ENCODE measurements at regions not wholly inside any gene's neighbourhood (a gene's known extent, or its start where the extent isn't known, plus 50 kb on each side); places are given as distances from the start of the nearest gene placed in this dataset.

DNA sequence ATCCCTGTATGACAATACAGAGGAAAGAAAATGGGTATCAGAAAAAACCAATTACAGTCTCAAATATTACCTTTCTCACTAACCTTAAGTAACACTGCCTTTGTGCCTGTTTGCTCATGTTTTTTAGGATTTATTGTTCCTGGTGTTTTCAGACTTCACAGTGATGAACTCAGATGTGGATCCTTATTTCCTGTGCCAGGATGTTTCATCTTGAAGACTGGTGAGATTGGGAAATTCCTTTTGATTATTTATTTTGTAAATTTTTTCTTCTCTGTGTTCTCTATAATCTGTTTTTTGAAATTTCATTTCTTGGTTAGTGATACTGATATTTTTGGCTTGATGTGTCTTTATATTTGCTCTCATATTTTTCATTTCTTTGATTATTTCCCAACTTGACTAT lies 142.4 kb upstream of the GRIN3A start:
- Histone ChIP-seq H3K9ac (no peak overlapping the region), H3K4me1 (no peaks in the 10 kb centered on the region), H3K9me3 (ENCODE audit: control insufficient read depth, low read length) (no peaks in the 10 kb centered on the region), H3K36me3 (ENCODE audit: control insufficient read depth, insufficient read depth, low read length) (no peaks in the 10 kb centered on the region), H3K27ac (no peak overlapping the region), H3K27me3 (ENCODE audit: control insufficient read depth, insufficient read depth, low read length) (no peaks in the 10 kb centered on the region), H3K4me3 (ENCODE audit: low read depth, low read length) (no peak overlapping the region), H3K79me2 (no peaks in the 10 kb centered on the region), H2AFZ (no peak overlapping the region), H3K4me2 (ENCODE audit: low read length) (no peak overlapping the region)
- TF ChIP-seq, protein P1, sequence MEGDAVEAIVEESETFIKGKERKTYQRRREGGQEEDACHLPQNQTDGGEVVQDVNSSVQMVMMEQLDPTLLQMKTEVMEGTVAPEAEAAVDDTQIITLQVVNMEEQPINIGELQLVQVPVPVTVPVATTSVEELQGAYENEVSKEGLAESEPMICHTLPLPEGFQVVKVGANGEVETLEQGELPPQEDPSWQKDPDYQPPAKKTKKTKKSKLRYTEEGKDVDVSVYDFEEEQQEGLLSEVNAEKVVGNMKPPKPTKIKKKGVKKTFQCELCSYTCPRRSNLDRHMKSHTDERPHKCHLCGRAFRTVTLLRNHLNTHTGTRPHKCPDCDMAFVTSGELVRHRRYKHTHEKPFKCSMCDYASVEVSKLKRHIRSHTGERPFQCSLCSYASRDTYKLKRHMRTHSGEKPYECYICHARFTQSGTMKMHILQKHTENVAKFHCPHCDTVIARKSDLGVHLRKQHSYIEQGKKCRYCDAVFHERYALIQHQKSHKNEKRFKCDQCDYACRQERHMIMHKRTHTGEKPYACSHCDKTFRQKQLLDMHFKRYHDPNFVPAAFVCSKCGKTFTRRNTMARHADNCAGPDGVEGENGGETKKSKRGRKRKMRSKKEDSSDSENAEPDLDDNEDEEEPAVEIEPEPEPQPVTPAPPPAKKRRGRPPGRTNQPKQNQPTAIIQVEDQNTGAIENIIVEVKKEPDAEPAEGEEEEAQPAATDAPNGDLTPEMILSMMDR (IDR thresholded peaks at IDR 0.05): no peak

DNA sequence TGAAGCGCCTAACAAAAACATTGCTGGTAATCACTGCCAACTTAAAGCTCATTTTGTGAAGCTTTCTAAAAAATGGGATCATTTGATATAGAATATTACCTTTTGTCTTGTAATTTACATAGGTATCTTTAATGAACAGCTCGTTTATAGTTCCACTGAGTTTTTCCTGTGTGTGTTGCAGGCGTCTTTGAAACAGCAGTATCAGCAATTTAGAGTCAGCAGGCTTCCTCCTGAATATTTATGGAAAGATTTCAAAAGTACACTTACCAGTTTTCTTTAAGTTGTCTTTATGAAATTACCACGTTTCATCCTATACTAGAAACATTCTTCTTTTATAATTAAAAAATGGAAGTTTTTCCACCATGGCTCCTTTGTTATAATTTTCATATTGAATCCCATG lies 140.3 kb upstream of the GRIN3A start:
- no peaks in the 10 kb centered on the region for H3K36me3 ChIP-seq (ENCODE audit: control insufficient read depth, insufficient read depth, low read length)
- TF ChIP-seq, protein P1 (IDR thresholded peaks at IDR 0.05): no peak
- no peak overlapping the region for H3K4me2 ChIP-seq (ENCODE audit: low read length)
- no peaks in the 10 kb centered on the region for H3K9me3 ChIP-seq (ENCODE audit: control insufficient read depth, low read length)
- H3K79me2 ChIP-seq: no peaks in the 10 kb centered on the region
- H2AFZ ChIP-seq: no peak overlapping the region
- no peaks in the 10 kb centered on the region for H3K27me3 ChIP-seq (ENCODE audit: control insufficient read depth, insufficient read depth, low read length)
- no peak overlapping the region for H3K4me3 ChIP-seq (ENCODE audit: low read depth, low read length)
- no peak overlapping the region for H3K9ac ChIP-seq
- H3K27ac ChIP-seq: no peak overlapping the region
- no peaks in the 10 kb centered on the region for H3K4me1 ChIP-seq

DNA sequence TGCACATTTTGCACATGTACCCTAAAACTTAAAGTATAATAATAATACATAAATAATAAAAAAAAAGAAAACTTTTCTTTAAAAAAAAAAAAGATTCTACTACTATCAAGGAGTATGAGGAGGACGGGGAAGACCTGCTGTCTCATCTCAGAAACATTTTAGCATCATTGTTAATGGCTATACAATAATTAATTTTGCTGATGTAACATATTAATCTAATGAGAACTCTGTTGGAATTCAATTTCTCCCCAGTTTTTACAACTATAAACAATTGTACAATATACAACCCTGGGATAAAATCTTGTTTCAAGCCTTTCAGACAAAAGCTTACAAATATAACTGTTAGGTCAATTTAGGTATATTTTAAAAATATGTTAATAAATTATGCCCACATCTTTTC lies 139.0 kb upstream of the GRIN3A start:
- no peak overlapping the region for H3K27ac ChIP-seq
- no peaks in the 10 kb centered on the region for H3K4me1 ChIP-seq
- H3K9me3 ChIP-seq (ENCODE audit: control insufficient read depth, low read length): no peaks in the 10 kb centered on the region
- H3K4me2 ChIP-seq (ENCODE audit: low read length): no peak overlapping the region
- no peak overlapping the region for H3K4me3 ChIP-seq (ENCODE audit: low read depth, low read length)
- no peak overlapping the region for H3K9ac ChIP-seq
- no peak overlapping the region for H2AFZ ChIP-seq
- H3K79me2 ChIP-seq: no peaks in the 10 kb centered on the region
- H3K27me3 ChIP-seq (ENCODE audit: control insufficient read depth, insufficient read depth, low read length): no peaks in the 10 kb centered on the region
- H3K36me3 ChIP-seq (ENCODE audit: control insufficient read depth, insufficient read depth, low read length): no peaks in the 10 kb centered on the region
- TF ChIP-seq, protein P1 (IDR thresholded peaks at IDR 0.05): no peak

DNA sequence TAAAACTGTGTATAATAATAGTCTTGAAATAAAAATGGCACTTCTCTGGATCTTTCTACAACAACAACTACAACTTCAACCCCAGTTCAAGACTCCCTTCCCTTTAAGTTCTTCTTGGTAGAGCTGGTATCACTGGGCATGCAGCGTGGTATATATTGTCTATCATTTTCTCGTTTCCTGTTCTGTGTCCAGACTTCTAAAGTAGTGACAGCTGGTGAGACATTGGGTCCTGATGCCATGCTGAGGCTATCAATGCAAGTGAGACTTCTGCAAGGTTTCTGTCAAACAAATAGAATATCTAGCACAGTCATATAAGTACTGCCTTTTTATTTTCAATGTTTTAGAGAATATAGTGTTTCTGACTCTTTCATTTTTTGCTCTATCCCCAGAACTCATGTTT lies 123.0 kb upstream of the GRIN3A start:
- no peak overlapping the region for H3K4me3 ChIP-seq (ENCODE audit: low read depth, low read length)
- no peak overlapping the region for H2AFZ ChIP-seq
- no peaks in the 10 kb centered on the region for H3K27me3 ChIP-seq (ENCODE audit: control insufficient read depth, insufficient read depth, low read length)
- H3K79me2 ChIP-seq: no peaks in the 10 kb centered on the region
- no peak overlapping the region for H3K27ac ChIP-seq
- no peak overlapping the region for H3K9ac ChIP-seq
- no peaks in the 10 kb centered on the region for H3K36me3 ChIP-seq (ENCODE audit: control insufficient read depth, insufficient read depth, low read length)
- no peaks in the 10 kb centered on the region for H3K9me3 ChIP-seq (ENCODE audit: control insufficient read depth, low read length)
- H3K4me2 ChIP-seq (ENCODE audit: low read length): no peak overlapping the region
- TF ChIP-seq, protein P1 (IDR thresholded peaks at IDR 0.05): no peak
- H3K4me1 ChIP-seq: no peaks in the 10 kb centered on the region

DNA sequence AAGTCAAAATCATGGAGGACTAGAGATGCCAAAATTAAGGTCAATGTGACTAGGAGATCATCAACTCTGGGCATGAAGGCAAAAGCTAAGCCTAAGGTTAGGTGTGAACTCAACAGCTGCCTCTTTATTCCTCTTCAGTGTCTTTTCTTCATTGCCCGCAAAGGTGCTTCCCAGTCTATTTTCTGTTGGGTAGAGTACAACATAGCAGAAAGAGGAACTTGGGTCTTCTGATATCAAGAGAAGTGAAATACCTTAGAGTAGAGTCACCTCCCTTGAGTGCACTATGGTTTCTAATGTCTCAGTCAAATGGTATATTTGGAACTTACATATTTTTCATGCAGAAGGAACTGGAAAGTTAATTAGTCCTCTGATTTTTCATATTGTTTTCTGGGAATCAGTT lies 122.5 kb upstream of the GRIN3A start:
- H3K9me3 ChIP-seq (ENCODE audit: control insufficient read depth, low read length): no peaks in the 10 kb centered on the region

More for the DNA sequence above, 122.5 kb upstream of the GRIN3A start:
- Histone ChIP-seq H3K9ac (no peak overlapping the region), H3K79me2 (no peaks in the 10 kb centered on the region), H3K27ac (no peak overlapping the region), H2AFZ (no peak overlapping the region), H3K4me3 (ENCODE audit: low read depth, low read length) (no peak overlapping the region), H3K4me2 (ENCODE audit: low read length) (no peak overlapping the region), H3K36me3 (ENCODE audit: control insufficient read depth, insufficient read depth, low read length) (no peaks in the 10 kb centered on the region), H3K27me3 (ENCODE audit: control insufficient read depth, insufficient read depth, low read length) (no peaks in the 10 kb centered on the region), H3K4me1 (no peaks in the 10 kb centered on the region)
- TF ChIP-seq, protein P1 (IDR thresholded peaks at IDR 0.05): no peak
